SH-SY5Y (cell line): ENCODE measurements at regions not wholly inside any gene's neighbourhood (a gene's known extent, or its start where the extent isn't known, plus 50 kb on each side); places are given as distances from the start of the nearest gene placed in this dataset.

Source experiments
- GATA2 ChIP-seq: IDR thresholded peaks from 2 replicates; pipeline ENCODE4 v1.6.1; 2011; ENCODE audit warnings: mild to moderate bottlenecking, low read depth, low read length
- GATA3 ChIP-seq: IDR thresholded peaks from 2 replicates; pipeline ENCODE4 v1.6.1; 2011; ENCODE audit warnings: low read depth, mild to moderate bottlenecking, low read length, moderate library complexity

- TF ChIP-seq GATA2 (no peak), GATA3 (no peak)
Observed at GRCh38 chr2:164371916-164372315, 249.4 kb downstream of the GRB14 start.
